GM12878 (cell line): ENCODE measurements at regions not wholly inside any gene's neighbourhood (a gene's known extent, or its start where the extent isn't known, plus 50 kb on each side); places are given as distances from the start of the nearest gene placed in this dataset.

Experiments used
- ATAC-seq: fragments of 200-7000 bp; cut with Tn5 transposase; 3 replicates; pipeline ENCODE4 v1.9.1; 2020; ENCODE audit warnings: mild to moderate bottlenecking, moderate library complexity
- BruUV-seq: library from RNA; stranded (reverse); fragments of 400-500 nt; replicated peaks from 2 replicates; lab custom pipeline; 2021; lab: Mats Ljungman, UMichigan
- CTCF ChIA-PET: fragments of 300-600 bp; sonication (Branson Sonifier 250); formaldehyde crosslinking; extraction: SDS; loops from one replicate; lab custom pipeline; 2021; ENCODE audit warnings: inconsistent platforms; lab: Yijun Ruan, JAX
- POLR2A ChIA-PET: fragments of 350-600 bp; formaldehyde crosslinking; extraction: SDS; loops from one replicate; lab custom pipeline; 2021; ENCODE audit warnings: inconsistent platforms; lab: Charles Lee
- RAD21 ChIA-PET: fragments of 300-600 bp; sonication (Branson Sonifier 250); formaldehyde crosslinking; loops from one replicate; lab custom pipeline; 2023; ENCODE audit warnings: antibody characterized with exemption; ENCODE audit not compliant: unreplicated experiment; lab: Charles Lee
- SMC1A ChIA-PET: fragments of 300-600 bp; sonication (Branson Sonifier 250); formaldehyde crosslinking; loops from one replicate; lab custom pipeline; 2023; ENCODE audit not compliant: unreplicated experiment, uncharacterized antibody; lab: Charles Lee
- DNase-seq: peaks from one replicate; pipeline ENCODE4 v3.0.0-alpha.2; 2011; ENCODE audit warnings: low read depth, low spot score
- FAIRE-seq: peaks from 3 replicates; lab custom pipeline; 2011; peaks lifted over from hg19 to GRCh38; lab: Jason Lieb, UNC
- H2AFZ ChIP-seq: 2 replicates; pipeline ENCODE4 v1.6.0; 2011; ENCODE audit warnings: low read depth, low read length, control low read depth; ENCODE audit not compliant: control insufficient read depth
- H3K27ac ChIP-seq: 2 replicates; pipeline ENCODE4 v1.5.1; 2011; ENCODE audit warnings: control low read depth; ENCODE audit not compliant: control insufficient read depth, insufficient read depth
- H3K27me3 ChIP-seq, 2 experiments: replicated peaks in 1 of 2; 2 replicates each; pipeline versions ENCODE4 v1.6.0 to v1.6.1; 2011; ENCODE audit warnings: low read length in 1 of 2; ENCODE audit not compliant: control insufficient read depth in 2 of 2, insufficient read depth in 2 of 2
- H3K36me3 ChIP-seq, 2 experiments: 2 replicates each; pipeline ENCODE4 v1.5.1; 2011; ENCODE audit warnings: low read length in 1 of 2; ENCODE audit not compliant: control insufficient read depth in 2 of 2, insufficient read depth in 2 of 2
- H3K4me1 ChIP-seq: 2 replicates; pipeline ENCODE4 v1.6.1; 2011; ENCODE audit warnings: mild to moderate bottlenecking, low read length, moderate library complexity, mixed read lengths; ENCODE audit not compliant: control insufficient read depth, insufficient read depth
- H3K4me2 ChIP-seq: 2 replicates; pipeline ENCODE4 v1.6.0; 2011; ENCODE audit warnings: control low read depth; ENCODE audit not compliant: control insufficient read depth, insufficient read depth
- H3K4me3 ChIP-seq: fragments of 200-600 bp; sonication (generic); 2 replicates; pipeline ENCODE4 v1.5.1; 2016
- H3K79me2 ChIP-seq: 2 replicates; pipeline ENCODE4 v1.6.0; 2011; ENCODE audit warnings: low read length; ENCODE audit not compliant: control insufficient read depth, insufficient read depth
- H3K9ac ChIP-seq: 2 replicates; pipeline ENCODE4 v1.8.0; 2011; ENCODE audit warnings: low read length, control low read depth, mixed read lengths; ENCODE audit not compliant: control insufficient read depth, insufficient read depth
- H3K9me3 ChIP-seq: replicated peaks from 3 replicates; pipeline ENCODE4 v1.5.1; 2011; ENCODE audit warnings: mild to moderate bottlenecking, low read length; ENCODE audit not compliant: control insufficient read depth, insufficient read depth
- H4K20me1 ChIP-seq: 2 replicates; pipeline ENCODE4 v1.6.0; 2011; ENCODE audit not compliant: control insufficient read depth, insufficient read depth
- BRCA1 ChIP-seq: IDR thresholded peaks from 2 replicates; pipeline ENCODE4 v1.6.1; 2011; ENCODE audit warnings: low read depth, low read length, improper control_type of control experiment
- CEBPB ChIP-seq, 2 experiments: fragments of 150-350 bp in 1 of 2; IDR thresholded peaks; 2 replicates each; pipeline ENCODE4 v1.6.1; 2012 to 2014; ENCODE audit warnings: low read depth in 2 of 2, low read length in 2 of 2, borderline replicate concordance in 1 of 2, inconsistent platforms in 1 of 2
- FOXM1 ChIP-seq: IDR thresholded peaks from 2 replicates; pipeline ENCODE4 v1.6.1; 2012; ENCODE audit warnings: low read depth, mild to moderate bottlenecking, inconsistent platforms, low read length, moderate library complexity
- HDAC6 ChIP-seq: fragments of 200-600 bp; sonication (generic); IDR thresholded peaks from one replicate; pipeline ENCODE4 v1.8.0; 2017; ENCODE audit warnings: antibody characterized with exemption; ENCODE audit not compliant: unreplicated experiment
- MTA2 ChIP-seq: fragments of 450-650 bp; IDR thresholded peaks from 2 replicates; pipeline ENCODE4 v1.6.1; 2016; ENCODE audit warnings: low read depth, mild to moderate bottlenecking, moderate library complexity
- MTA3 ChIP-seq: IDR thresholded peaks from 2 replicates; pipeline ENCODE4 v1.6.1; 2012; ENCODE audit warnings: low read length, inconsistent platforms, borderline replicate concordance
- SIX5 ChIP-seq: IDR thresholded peaks from 2 replicates; pipeline ENCODE4 v1.6.1; 2011; ENCODE audit warnings: mild to moderate bottlenecking, low read depth, low read length, moderate library complexity; ENCODE audit not compliant: severe bottlenecking
- SRF ChIP-seq, 2 experiments: IDR thresholded peaks; 2 replicates each; pipeline ENCODE4 v1.6.1; 2011; ENCODE audit warnings: low read depth in 2 of 2, low read length in 2 of 2, mild to moderate bottlenecking in 1 of 2, moderate library complexity in 1 of 2
- STAT1 ChIP-seq: fragments of 450-650 bp; conservative IDR thresholded peaks from 2 replicates; pipeline ENCODE4 v1.6.1; 2014; ENCODE audit warnings: antibody characterized with exemption, mild to moderate bottlenecking
- SUPT20H ChIP-seq: IDR thresholded peaks from 2 replicates; pipeline ENCODE4 v1.6.1; 2011; ENCODE audit warnings: low read depth, mild to moderate bottlenecking, low read length, moderate library complexity, borderline replicate concordance; ENCODE audit not compliant: control insufficient read depth
- TCF3 ChIP-seq: IDR thresholded peaks from 2 replicates; pipeline ENCODE4 v1.6.1; 2012; ENCODE audit warnings: low read depth, mild to moderate bottlenecking, low read length, borderline replicate concordance; ENCODE audit not compliant: insufficient read depth
- ZBTB11 ChIP-seq: fragments of 450-650 bp; formaldehyde crosslinking; IDR thresholded peaks from 2 replicates; pipeline ENCODE4 v1.5.0; 2022; ENCODE audit warnings: mild to moderate bottlenecking, missing genetic modification characterization
- WGBS: methylation state at CpG from one replicate; pipeline ENCODE4 v1.1.6; 2016; ENCODE audit warnings: low lambda C conversion rate; ENCODE audit not compliant: insufficient replicate concordance, insufficient coverage; ENCODE audit errors: missing lambda C conversion rate; 5-methylcytosine and 5-hydroxymethylcytosine counted together
- in situ Hi-C: fragments of 300-500 bp; cut with MboI; formaldehyde crosslinking; loops from 9 replicates; pipeline ENCODE4 v1.14.3; 2018; ENCODE audit warnings: mixed read lengths
- intact Hi-C: fragments of 100-400 bp; cut with micrococcal nuclease; formaldehyde crosslinking; loops from one replicate; pipeline ENCODE4 v1.14.2; 2022; ENCODE audit not compliant: unreplicated experiment

- WGBS: 92% methylated on average over 9 of the region's 9 CpGs
- ATAC-seq: no peak
- Histone ChIP-seq H3K4me1 (no peaks in the 10 kb centered on the region), H3K4me3 (no peak overlapping the region), H3K4me2 (no peak overlapping the region), H3K27ac (no peak overlapping the region), H3K9me3 (no peaks in the 10 kb centered on the region), H4K20me1 (no peaks in the 10 kb centered on the region; the same call in 1 of the 2 replicates), H2AFZ (no peak overlapping the region), H3K79me2 (no peaks in the 10 kb centered on the region), H3K36me3 (no peaks in the 10 kb centered on the region), H3K9ac (no peak overlapping the region), H3K27me3 (no peaks in the 10 kb centered on the region; a peak in 1 of 4 replicates)
- TF ChIP-seq TCF3: no peak
- TF ChIP-seq SRF (IDR thresholded peaks at IDR 0.05; ENCODE audit: low read depth in 2 of 2, low read length in 2 of 2): no peak
- TF ChIP-seq BRCA1: no peak
- no peak for TF ChIP-seq SIX5
- no peak for TF ChIP-seq MTA2
- TF ChIP-seq SUPT20H: no peak
- TF ChIP-seq ZBTB11 (CRISPR knock-in tag): no peak
- no peak for TF ChIP-seq HDAC6
- TF ChIP-seq FOXM1: no peak
- no peak for TF ChIP-seq CEBPB (IDR thresholded peaks at IDR 0.05; ENCODE audit: borderline replicate concordance in 1 of 2, low read depth in 2 of 2, low read length in 2 of 2)
- TF ChIP-seq MTA3: no peak
- no peak for TF ChIP-seq STAT1
- in situ Hi-C loops: no loop called here
- POLR2A ChIA-PET: no interaction called here
- FAIRE-seq: no peak
- CTCF ChIA-PET: no interaction called here
- intact Hi-C loops: no loop called here
- RAD21 ChIA-PET: no interaction called here
- BruUV-seq: no TSS peak
- SMC1A ChIA-PET: no interaction called here
- DNase-seq: no peak
Observed at GRCh38 chr22:46096051-46096450, 54.3 kb upstream of the PPARA start.
